ENCODE measurements at regions not wholly inside any gene's neighbourhood (a gene's known extent, or its start where the extent isn't known, plus 50 kb on each side); places are given as distances from the start of the nearest gene placed in this dataset.

DNA sequence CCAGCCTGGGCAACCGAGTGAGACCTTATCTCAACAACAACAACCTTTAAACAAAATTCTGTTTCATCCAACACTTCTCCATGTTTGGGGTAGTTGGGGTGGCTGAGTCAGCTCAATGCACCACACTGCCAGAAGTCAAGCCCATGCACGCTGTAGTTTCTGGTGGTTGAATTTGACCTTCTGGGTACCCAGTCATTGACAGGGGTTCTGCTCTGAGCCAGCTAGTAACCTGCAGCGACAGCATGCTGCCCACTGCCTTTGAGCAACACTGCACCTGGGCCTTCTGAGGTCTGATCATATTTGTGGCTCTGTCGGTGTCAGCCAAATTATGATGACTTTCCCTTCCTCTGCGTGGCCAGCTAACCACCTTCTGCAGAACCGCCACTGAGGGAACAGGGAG, 84.6 kb upstream of the ZNF438 start:
- Histone ChIP-seq H3K4me3 (no peak overlapping the region), H3K27ac (no peak overlapping the region), H3K36me3 (no peaks in the 10 kb centered on the region), H3K4me1 (no peaks in the 10 kb centered on the region), H3K27me3 (no peaks in the 10 kb centered on the region), H3K9me3 (peaks cover 0 to 4% of the 10 kb centered on the region in 2 donors)
- TF ChIP-seq, protein P1, sequence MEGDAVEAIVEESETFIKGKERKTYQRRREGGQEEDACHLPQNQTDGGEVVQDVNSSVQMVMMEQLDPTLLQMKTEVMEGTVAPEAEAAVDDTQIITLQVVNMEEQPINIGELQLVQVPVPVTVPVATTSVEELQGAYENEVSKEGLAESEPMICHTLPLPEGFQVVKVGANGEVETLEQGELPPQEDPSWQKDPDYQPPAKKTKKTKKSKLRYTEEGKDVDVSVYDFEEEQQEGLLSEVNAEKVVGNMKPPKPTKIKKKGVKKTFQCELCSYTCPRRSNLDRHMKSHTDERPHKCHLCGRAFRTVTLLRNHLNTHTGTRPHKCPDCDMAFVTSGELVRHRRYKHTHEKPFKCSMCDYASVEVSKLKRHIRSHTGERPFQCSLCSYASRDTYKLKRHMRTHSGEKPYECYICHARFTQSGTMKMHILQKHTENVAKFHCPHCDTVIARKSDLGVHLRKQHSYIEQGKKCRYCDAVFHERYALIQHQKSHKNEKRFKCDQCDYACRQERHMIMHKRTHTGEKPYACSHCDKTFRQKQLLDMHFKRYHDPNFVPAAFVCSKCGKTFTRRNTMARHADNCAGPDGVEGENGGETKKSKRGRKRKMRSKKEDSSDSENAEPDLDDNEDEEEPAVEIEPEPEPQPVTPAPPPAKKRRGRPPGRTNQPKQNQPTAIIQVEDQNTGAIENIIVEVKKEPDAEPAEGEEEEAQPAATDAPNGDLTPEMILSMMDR (IDR thresholded peaks at IDR 0.05) = no peak
- no peak for TF ChIP-seq POLR2A (IDR thresholded peaks at IDR 0.05)
- no peak for TF ChIP-seq POLR2AphosphoS5 (IDR thresholded peaks at IDR 0.05)
- intact Hi-C loops (cut with DNase I; ENCODE audit: low total_unique reads) = no loop called here
- DNase-seq (ENCODE audit: low spot score in 2 of 2) = no peak

DNA sequence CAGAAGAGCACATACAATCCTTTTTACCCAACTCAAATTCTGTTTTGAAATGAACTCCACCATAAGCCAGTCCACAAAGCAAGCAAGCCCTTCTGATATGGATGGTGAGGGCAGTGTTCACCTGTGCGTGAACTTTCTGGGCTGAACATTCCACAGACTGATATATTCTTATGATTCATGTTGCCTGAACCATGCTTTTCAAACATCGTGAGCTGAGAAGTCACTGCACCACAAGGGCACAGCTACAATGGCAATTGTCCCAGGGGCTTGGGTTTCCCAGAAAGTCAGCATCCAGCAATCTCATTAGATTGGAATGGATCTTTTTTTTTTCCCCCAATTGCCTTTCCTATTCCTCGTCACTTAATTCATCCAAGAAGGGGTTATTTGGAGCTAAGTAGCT, 86.9 kb upstream of the ZNF438 start:
- TF ChIP-seq POLR2A (IDR thresholded peaks at IDR 0.05) = no peak
- no peak for TF ChIP-seq POLR2AphosphoS5 (IDR thresholded peaks at IDR 0.05)
- TF ChIP-seq, protein P1 (IDR thresholded peaks at IDR 0.05) = no peak
- peaks cover 0 to 4% of the 10 kb centered on the region in 2 donors for H3K9me3 ChIP-seq
- H3K4me3 ChIP-seq = no peak overlapping the region
- no peaks in the 10 kb centered on the region for H3K27me3 ChIP-seq
- H3K27ac ChIP-seq = no peak overlapping the region
- H3K4me1 ChIP-seq = no peaks in the 10 kb centered on the region
- no peak for DNase-seq (ENCODE audit: low spot score in 2 of 2)
- intact Hi-C loops (cut with DNase I; ENCODE audit: low total_unique reads) = no loop called here
- no peaks in the 10 kb centered on the region for H3K36me3 ChIP-seq

DNA sequence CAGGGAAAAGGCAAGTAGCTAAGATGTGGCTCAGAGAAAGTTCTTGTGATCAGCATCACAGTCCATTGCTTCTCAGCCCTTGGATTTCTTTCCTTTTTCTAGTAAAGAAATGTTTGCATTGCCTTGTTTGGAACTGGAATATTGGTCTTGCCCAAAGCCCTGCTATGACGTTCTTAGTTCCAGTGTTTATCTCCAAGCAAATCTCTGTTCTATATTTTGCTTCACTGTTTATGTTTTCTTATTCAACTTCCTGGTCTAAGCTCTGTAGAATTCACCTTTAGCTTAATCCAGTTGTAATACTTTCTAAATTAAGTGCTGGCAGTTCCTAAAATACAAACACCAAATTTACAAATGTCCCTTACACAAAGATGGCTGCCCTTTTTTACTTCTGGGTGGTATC, 88.7 kb upstream of the ZNF438 start:
- H3K4me3 ChIP-seq = no peak overlapping the region
- no peak for DNase-seq (ENCODE audit: low spot score in 2 of 2)

DNA sequence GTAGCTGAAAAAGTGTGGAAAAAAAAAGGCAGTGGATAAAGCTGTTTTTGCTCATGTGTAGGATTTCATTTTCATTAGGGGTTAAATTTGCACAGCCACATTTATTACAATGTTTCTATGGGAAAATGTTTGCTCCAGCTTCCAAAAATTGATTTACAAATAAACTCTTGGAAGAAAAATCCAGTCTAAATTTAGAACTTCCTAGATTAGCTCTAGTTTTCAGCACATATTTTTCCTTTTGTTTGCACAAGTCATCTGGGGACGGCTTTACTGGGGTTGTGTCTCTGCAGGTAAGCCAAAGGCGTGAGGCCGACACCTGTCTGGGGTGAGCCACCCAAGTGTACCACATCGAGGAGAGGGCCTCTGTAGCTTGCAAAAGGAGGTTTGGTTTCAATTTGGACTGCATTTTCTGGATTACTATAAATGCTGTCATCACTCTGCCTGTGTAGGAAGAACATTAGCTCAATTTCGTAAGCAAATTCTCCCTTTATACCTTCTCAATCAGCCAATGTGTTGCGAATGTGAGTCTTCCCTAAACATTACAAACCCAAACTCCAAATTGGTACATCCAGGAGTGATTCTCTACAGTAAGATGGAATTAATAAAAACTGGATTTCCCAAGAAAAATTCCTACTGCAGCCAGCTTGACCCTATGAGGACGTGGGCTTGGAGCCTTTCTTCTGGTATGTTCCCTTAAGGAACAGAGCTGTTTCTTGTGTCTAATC, 89.5 kb upstream of the ZNF438 start:
- Histone ChIP-seq H3K4me3 (no peak overlapping the region), H3K4me1 (no peaks in the 10 kb centered on the region), H3K9me3 (no peaks in the 10 kb centered on the region), H3K36me3 (no peaks in the 10 kb centered on the region), H3K27ac (peak overlapping the region in 1 of 2 donors; percentile 9), H3K27me3 (no peaks in the 10 kb centered on the region)
- intact Hi-C loops (cut with DNase I; ENCODE audit: low total_unique reads) = loop anchor here (10.0 kb wide), 1 partner anchor 474 kb away; no protein-coding TSS in a partner anchor
- TF ChIP-seq POLR2A (IDR thresholded peaks at IDR 0.05) = no peak
- no peak for DNase-seq (ENCODE audit: low spot score in 2 of 2)

More for the DNA sequence above, 88.7 kb upstream of the ZNF438 start:
- Histone ChIP-seq H3K36me3 (no peaks in the 10 kb centered on the region), H3K9me3 (no peaks in the 10 kb centered on the region), H3K4me1 (no peaks in the 10 kb centered on the region), H3K27me3 (no peaks in the 10 kb centered on the region), H3K27ac (no peak overlapping the region)
- TF ChIP-seq POLR2AphosphoS5 (IDR thresholded peaks at IDR 0.05) (no peak), POLR2A (IDR thresholded peaks at IDR 0.05) (no peak)
- TF ChIP-seq, protein P1 (IDR thresholded peaks at IDR 0.05) = no peak
- intact Hi-C loops (cut with DNase I; ENCODE audit: low total_unique reads) = loop anchor here (10.0 kb wide), 1 partner anchor 474 kb away; no protein-coding TSS in a partner anchor

DNA sequence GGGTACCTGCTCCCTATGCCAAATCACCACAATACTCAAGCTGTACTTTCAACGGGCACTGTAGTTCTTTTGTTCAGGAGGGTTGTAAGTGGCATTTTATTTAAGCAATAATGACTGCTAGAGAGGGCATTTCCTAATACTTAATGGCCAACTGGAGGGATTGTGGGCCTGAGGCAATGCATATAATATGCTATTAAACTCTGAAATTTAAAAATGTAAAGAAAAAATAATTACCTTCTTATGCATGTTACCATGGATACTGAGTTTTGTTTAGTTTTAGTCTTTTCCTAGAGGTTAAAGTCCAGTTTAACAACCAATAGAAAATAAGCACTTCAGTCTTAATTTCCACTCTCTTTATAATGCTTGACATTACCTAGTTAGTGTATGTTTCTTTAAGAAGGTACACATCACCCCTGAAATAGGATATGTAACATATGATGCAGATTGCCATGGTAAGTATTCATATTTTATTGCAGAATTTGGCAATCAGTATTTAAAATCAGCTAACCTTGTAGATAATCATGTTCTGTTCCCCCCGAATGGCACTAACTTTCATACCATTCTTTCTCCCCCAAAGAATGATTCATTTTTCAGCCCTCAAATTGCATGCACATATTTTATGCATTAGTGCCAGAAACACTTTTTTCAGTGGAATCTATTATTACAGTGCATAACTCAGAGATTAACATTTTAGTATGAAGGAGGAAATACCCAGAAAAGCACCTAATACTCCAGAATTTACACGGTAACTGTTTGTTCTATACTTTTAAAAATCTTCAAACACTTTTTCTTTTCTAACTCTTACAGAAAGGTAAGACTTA, 90.3 kb upstream of the ZNF438 start:
- Histone ChIP-seq H3K36me3 (no peaks in the 10 kb centered on the region), H3K4me1 (no peaks in the 10 kb centered on the region), H3K27me3 (no peaks in the 10 kb centered on the region), H3K4me3 (no peak overlapping the region), H3K27ac (no peak overlapping the region), H3K9me3 (no peaks in the 10 kb centered on the region)
- no peak for DNase-seq (ENCODE audit: low spot score in 2 of 2)
- TF ChIP-seq POLR2A (IDR thresholded peaks at IDR 0.05) = no peak
- TF ChIP-seq, protein P1 (IDR thresholded peaks at IDR 0.05) = no peak
- no peak for TF ChIP-seq POLR2AphosphoS5 (IDR thresholded peaks at IDR 0.05)
- intact Hi-C loops (cut with DNase I; ENCODE audit: low total_unique reads) = loop anchor here (10.0 kb wide), 1 partner anchor 473 kb away; no protein-coding TSS in a partner anchor
